Activated naive CD4-positive, alpha-beta T cell treated with anti-CD3 and anti-CD28 coated beads, Interleukin-2, amount 50 U/mL, for 72 hours (primary cell): ENCODE measurements at regions not wholly inside any gene's neighbourhood (a gene's known extent, or its start where the extent isn't known, plus 50 kb on each side); places are given as distances from the start of the nearest gene placed in this dataset.

ENCODE experiments used
- ATAC-seq, 2 donors: fragments of 150-1000 bp; cut with Tn5 transposase; 2 replicates each; pipeline ENCODE4 v1.10.0; 2021; ENCODE audit warnings: mild to moderate bottlenecking in 2 of 2, moderate library complexity in 2 of 2
- DNase-seq, 2 donors: peaks; one replicate each; pipeline ENCODE4 v3.0.0; 2021 to 2022; ENCODE audit warnings: low spot score in 2 of 2
- H3K27ac Mint-ChIP-seq, 2 donors: one replicate each; pipeline ENCODE4 v1.8.0; 2022; ENCODE audit warnings: mild to moderate bottlenecking in 2 of 2, mixed read lengths in 2 of 2
- H3K36me3 Mint-ChIP-seq, 2 donors: one replicate each; pipeline ENCODE4 v1.8.0; 2022; ENCODE audit warnings: mixed read lengths in 2 of 2
- H3K9me3 Mint-ChIP-seq, 2 donors: one replicate each; pipeline ENCODE4 v1.8.0; 2022; ENCODE audit warnings: mixed read lengths in 2 of 2

GRCh38 chr13:62931853-62932252 is 1516.2 kb upstream of the PCDH20 start:
- ATAC-seq (no peak), DNase-seq (no peak)
- Mint-ChIP-seq H3K36me3 (peaks cover 0 to 9% of the 10 kb centered on the region in 2 donors), H3K27ac (no peak overlapping the region), H3K9me3 (peaks cover 11 to 15% of the 10 kb centered on the region in 2 donors)

- DNase-seq: no peak
- Mint-ChIP-seq H3K9me3 (peaks cover 10 to 14% of the 10 kb centered on the region in 2 donors), H3K27ac (no peak overlapping the region), H3K36me3 (peaks cover 0 to 9% of the 10 kb centered on the region in 2 donors)
- no peak for ATAC-seq
These were observed 1508.7 kb upstream of the PCDH20 start for GRCh38 chr13:62924395-62924794.

GRCh38 chr13:62920159-62920558 is 1504.5 kb upstream of the PCDH20 start:
- Mint-ChIP-seq H3K36me3 (no peaks in the 10 kb centered on the region), H3K9me3 (peaks cover 4 to 5% of the 10 kb centered on the region in 2 donors), H3K27ac (no peak overlapping the region)
- DNase-seq (no peak), ATAC-seq (no peak)

GRCh38 chr13:62919491-62919890 is 1503.8 kb upstream of the PCDH20 start:
- DNase-seq: peak in 1 of 2 donors; percentile 55
- H3K9me3 Mint-ChIP-seq: peaks cover 8% of the 10 kb centered on the region in 2 donors
- no peak overlapping the region for H3K27ac Mint-ChIP-seq
- H3K36me3 Mint-ChIP-seq: no peaks in the 10 kb centered on the region
- no peak for ATAC-seq

GRCh38 chr13:62910541-62911060 is 1495.0 kb upstream of the PCDH20 start:
- Mint-ChIP-seq H3K36me3 (no peaks in the 10 kb centered on the region), H3K9me3 (peaks cover 9 to 11% of the 10 kb centered on the region in 2 donors), H3K27ac (no peak overlapping the region)
- no peak for DNase-seq
- no peak for ATAC-seq

- H3K9me3 Mint-ChIP-seq: peaks cover 6% of the 10 kb centered on the region in 2 donors
- ATAC-seq: no peak
- no peak overlapping the region for H3K27ac Mint-ChIP-seq
- no peaks in the 10 kb centered on the region for H3K36me3 Mint-ChIP-seq
- no peak for DNase-seq
These were observed 1492.7 kb upstream of the PCDH20 start for GRCh38 chr13:62908321-62908720.

- DNase-seq (no peak), ATAC-seq (no peak)
- H3K9me3 Mint-ChIP-seq: peaks cover 6 to 9% of the 10 kb centered on the region in 2 donors
- no peak overlapping the region for H3K27ac Mint-ChIP-seq
- no peaks in the 10 kb centered on the region for H3K36me3 Mint-ChIP-seq
These were observed 1491.2 kb upstream of the PCDH20 start for GRCh38 chr13:62906896-62907295.

- no peak for DNase-seq
- ATAC-seq: no peak
- Mint-ChIP-seq H3K27ac (no peak overlapping the region), H3K36me3 (no peaks in the 10 kb centered on the region), H3K9me3 (peaks cover 7 to 9% of the 10 kb centered on the region in 2 donors)
These were observed 1490.8 kb upstream of the PCDH20 start for GRCh38 chr13:62906469-62906868.

GRCh38 chr13:62887046-62887445 is 1471.4 kb upstream of the PCDH20 start:
- DNase-seq (no peak), ATAC-seq (no peak)
- no peak overlapping the region for H3K27ac Mint-ChIP-seq
- peaks cover 0 to 4% of the 10 kb centered on the region in 2 donors for H3K36me3 Mint-ChIP-seq
- H3K9me3 Mint-ChIP-seq: peaks cover 16 to 18% of the 10 kb centered on the region in 2 donors

- no peak for DNase-seq
- no peak for ATAC-seq
- H3K9me3 Mint-ChIP-seq: peaks cover 14 to 18% of the 10 kb centered on the region in 2 donors
- H3K27ac Mint-ChIP-seq: no peak overlapping the region
- peaks cover 8 to 10% of the 10 kb centered on the region in 2 donors for H3K36me3 Mint-ChIP-seq
These were observed 1463.4 kb upstream of the PCDH20 start for GRCh38 chr13:62879071-62879470.

- ATAC-seq: no peak
- H3K9me3 Mint-ChIP-seq: peaks cover 9 to 10% of the 10 kb centered on the region in 2 donors
These were observed 1459.5 kb upstream of the PCDH20 start for GRCh38 chr13:62875118-62875640.

GRCh38 chr13:62850331-62850730 is 1434.7 kb upstream of the PCDH20 start:
- Mint-ChIP-seq H3K27ac (no peak overlapping the region), H3K9me3 (peaks cover 12 to 17% of the 10 kb centered on the region in 2 donors), H3K36me3 (no peaks in the 10 kb centered on the region)
- ATAC-seq (no peak), DNase-seq (no peak)

More at GRCh38 chr13:62875118-62875640, 1459.5 kb upstream of the PCDH20 start:
- H3K36me3 Mint-ChIP-seq: peaks cover 8 to 10% of the 10 kb centered on the region in 2 donors
- no peak overlapping the region for H3K27ac Mint-ChIP-seq
- no peak for DNase-seq

GRCh38 chr13:62847520-62847919 is 1431.9 kb upstream of the PCDH20 start:
- no peak for ATAC-seq
- no peaks in the 10 kb centered on the region for H3K36me3 Mint-ChIP-seq
- no peak for DNase-seq
- peaks cover 4 to 10% of the 10 kb centered on the region in 2 donors for H3K9me3 Mint-ChIP-seq
- no peak overlapping the region for H3K27ac Mint-ChIP-seq

GRCh38 chr13:62846302-62846701 is 1430.7 kb upstream of the PCDH20 start:
- Mint-ChIP-seq H3K9me3 (peaks cover 4 to 14% of the 10 kb centered on the region in 2 donors), H3K36me3 (no peaks in the 10 kb centered on the region), H3K27ac (no peak overlapping the region)
- ATAC-seq: no peak
- no peak for DNase-seq

- Mint-ChIP-seq H3K36me3 (no peaks in the 10 kb centered on the region), H3K27ac (no peak overlapping the region), H3K9me3 (peaks cover 0 to 5% of the 10 kb centered on the region in 2 donors)
- ATAC-seq (no peak), DNase-seq (no peak)
These were observed 1423.7 kb upstream of the PCDH20 start for GRCh38 chr13:62839338-62839737.

GRCh38 chr13:62838929-62839328 is 1423.3 kb upstream of the PCDH20 start:
- Mint-ChIP-seq H3K9me3 (peaks cover 0 to 5% of the 10 kb centered on the region in 2 donors), H3K27ac (no peak overlapping the region), H3K36me3 (no peaks in the 10 kb centered on the region)
- DNase-seq (no peak), ATAC-seq (no peak)

GRCh38 chr13:62837895-62838294 is 1422.2 kb upstream of the PCDH20 start:
- no peak for DNase-seq
- H3K9me3 Mint-ChIP-seq: peaks cover 0 to 5% of the 10 kb centered on the region in 2 donors
- no peak for ATAC-seq

GRCh38 chr13:62829486-62829885 is 1413.8 kb upstream of the PCDH20 start:
- ATAC-seq: no peak

More at GRCh38 chr13:62837895-62838294, 1422.2 kb upstream of the PCDH20 start:
- H3K36me3 Mint-ChIP-seq: no peaks in the 10 kb centered on the region
- H3K27ac Mint-ChIP-seq: no peak overlapping the region

More at GRCh38 chr13:62829486-62829885, 1413.8 kb upstream of the PCDH20 start:
- Mint-ChIP-seq H3K9me3 (peaks cover 10% of the 10 kb centered on the region in 2 donors), H3K36me3 (no peaks in the 10 kb centered on the region), H3K27ac (no peak overlapping the region)
- no peak for DNase-seq
